GM20000 (cell line): ENCODE measurements at regions not wholly inside any gene's neighbourhood (a gene's known extent, or its start where the extent isn't known, plus 50 kb on each side); places are given as distances from the start of the nearest gene placed in this dataset.

Source experiments
- DNase-seq: peaks from one replicate; pipeline ENCODE4 v3.0.0; 2012; ENCODE audit warnings: low spot score
- CTCF ChIP-seq: IDR thresholded peaks from 2 replicates; pipeline ENCODE4 v1.5.1; 2012; ENCODE audit warnings: mild to moderate bottlenecking, control low read depth; ENCODE audit errors: extremely low read depth, missing control alignments

GRCh38 chr3:66666362-66666761 lies 165.5 kb upstream of the LRIG1 start:
- no peak for TF ChIP-seq CTCF
- no peak for DNase-seq

- no peak for DNase-seq
- TF ChIP-seq CTCF, result no peak
Measured at GRCh38 chr3:66667263-66667662, 166.4 kb upstream of the LRIG1 start.

DNA sequence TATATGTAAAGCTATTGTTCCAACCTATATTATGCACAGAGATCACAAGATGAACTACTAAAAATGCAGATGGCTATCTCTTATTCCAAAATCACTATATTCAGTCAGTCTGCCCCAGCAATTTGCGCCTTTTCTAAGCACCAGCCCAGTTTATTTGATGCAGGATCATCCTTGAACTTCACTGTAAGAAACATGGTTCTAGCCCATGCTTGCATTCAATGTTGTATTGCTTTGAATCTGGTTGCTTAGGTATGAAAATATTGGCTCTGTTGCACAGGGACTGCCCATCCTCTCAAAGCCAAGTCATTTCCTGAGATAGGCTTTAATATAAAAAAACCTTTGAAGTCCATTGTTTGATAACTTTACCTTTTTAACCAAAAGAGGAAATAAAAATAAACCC lies 170.5 kb upstream of the LRIG1 start:
- no peak for DNase-seq
- no peak for TF ChIP-seq CTCF

DNA sequence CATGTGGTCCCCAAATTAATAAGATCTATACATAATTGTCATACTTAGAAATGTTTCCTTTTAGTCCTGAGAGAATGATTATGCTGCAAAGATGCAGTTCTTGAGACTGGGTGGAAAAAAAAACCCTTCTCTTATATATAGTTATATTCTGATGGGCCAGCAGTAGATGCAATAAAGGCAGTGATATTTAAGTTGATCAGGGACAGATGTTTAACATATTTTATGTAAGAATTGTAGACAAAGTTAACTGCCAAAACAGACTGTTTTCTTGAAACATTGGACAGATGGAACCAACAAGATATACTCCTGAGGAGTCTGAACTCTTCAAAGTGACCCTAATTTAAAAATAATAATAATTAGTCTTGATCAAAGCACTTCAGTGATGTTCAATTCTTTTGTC lies 172.0 kb upstream of the LRIG1 start:
- DNase-seq, result no peak
- TF ChIP-seq CTCF, result no peak

GRCh38 chr3:66673293-66673692 lies 172.5 kb upstream of the LRIG1 start:
- DNase-seq, result no peak
- TF ChIP-seq CTCF, result no peak

DNA sequence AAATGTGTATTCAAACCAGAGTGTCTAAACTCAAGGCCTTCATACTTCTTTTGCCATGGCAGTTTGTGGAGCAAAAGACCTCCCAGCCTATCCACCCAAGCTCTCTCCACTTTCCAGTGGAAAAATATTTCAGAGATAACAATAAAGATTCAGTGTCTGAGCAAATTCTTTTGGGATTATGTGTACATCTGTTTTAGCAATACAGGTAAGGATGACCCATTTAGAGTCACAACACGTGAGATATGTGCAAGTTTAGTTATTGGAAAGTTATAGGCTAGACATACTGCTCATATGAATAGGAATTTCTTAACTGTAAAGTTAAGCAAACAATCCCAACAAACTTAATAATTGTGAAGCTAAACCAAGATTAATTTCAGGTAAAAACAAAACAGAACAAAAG lies 174.5 kb upstream of the LRIG1 start:
- TF ChIP-seq CTCF, result no peak
- no peak for DNase-seq

DNA sequence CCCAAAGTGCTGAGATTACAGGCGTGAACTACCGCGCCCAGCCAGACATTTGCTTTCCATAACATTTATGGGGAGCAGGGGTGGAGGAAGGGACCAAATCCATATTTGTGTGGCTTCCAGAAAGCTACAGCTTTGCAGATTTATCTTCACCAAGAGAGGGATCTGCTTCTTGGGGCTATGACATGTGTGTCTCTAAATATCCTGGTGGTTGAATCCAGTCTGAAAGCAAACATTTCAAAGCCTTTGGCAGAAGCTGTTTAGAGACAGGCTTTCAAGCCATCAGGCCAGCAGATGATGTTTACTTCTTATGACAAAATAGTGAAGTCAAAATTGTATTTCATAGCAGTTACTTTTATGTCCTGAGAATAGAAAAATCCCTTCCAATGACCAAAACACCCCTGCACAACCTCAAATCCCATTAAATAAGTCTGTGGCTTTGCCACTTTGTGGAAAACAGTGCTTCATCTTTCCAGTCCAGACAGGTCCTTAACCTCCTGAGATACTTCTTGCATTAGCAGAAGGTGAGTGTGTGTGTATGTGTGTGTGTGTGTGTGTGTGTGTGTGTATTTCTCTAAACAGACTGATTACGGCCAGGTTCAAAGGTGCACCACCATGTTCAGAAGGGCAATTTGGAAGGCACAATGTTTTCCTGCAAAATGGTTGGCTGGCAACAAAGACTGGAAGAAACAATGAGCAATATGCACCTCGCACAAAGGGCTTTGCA lies 191.4 kb upstream of the LRIG1 start:
- no peak for TF ChIP-seq CTCF
- DNase-seq, result no peak
